ENCODE measurements at regions not wholly inside any gene's neighbourhood (a gene's known extent, or its start where the extent isn't known, plus 50 kb on each side); places are given as distances from the start of the nearest gene placed in this dataset.
A peak's percentile ranks its signal among the peaks of the same experiment; 100 is the strongest.

DNA sequence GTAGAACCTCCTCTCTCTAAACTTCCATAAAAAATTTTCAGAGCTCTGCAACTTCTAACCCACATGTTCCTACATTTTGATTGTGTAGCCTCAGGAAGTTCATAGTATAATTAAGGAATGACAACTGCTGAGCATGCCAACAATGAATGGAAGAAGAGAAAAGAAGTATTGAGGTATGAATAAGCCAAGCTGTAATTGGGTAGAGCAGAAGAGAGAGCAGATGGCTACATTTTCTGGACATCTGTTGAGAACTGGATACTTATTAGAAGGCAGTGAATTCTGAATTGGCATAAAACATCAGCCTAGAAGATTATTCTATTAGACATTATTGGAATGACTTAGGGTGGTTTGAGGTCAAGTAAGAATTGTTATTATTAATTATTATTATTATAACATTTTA is 728.3 kb upstream of the PHF14 start:
- peaks cover 2% of the 10 kb centered on the region for H3K27me3 Mint-ChIP-seq (ENCODE audit: insufficient read depth, low read depth)
- Histone ChIP-seq H3F3A (ENCODE audit: low read depth) (no peaks in the 10 kb centered on the region), H3K9me3 (ENCODE audit: low read depth) (no peaks in the 10 kb centered on the region), H3K27me3 (no peaks in the 10 kb centered on the region), H3K27ac (no peak overlapping the region), H3K79me2 (ENCODE audit: low read depth) (no peaks in the 10 kb centered on the region), H3K4me3 (no peak overlapping the region), H3K4me2 (no peak overlapping the region), H3K9ac (no peak overlapping the region), H4K20me1 (ENCODE audit: low read depth) (no peaks in the 10 kb centered on the region), H3K36me3 (no peaks in the 10 kb centered on the region), H2AFZ (replicated peaks) (no peak overlapping the region), H3K4me1 (no peaks in the 10 kb centered on the region)
- no peaks in the 10 kb centered on the region for H3K4me1 Mint-ChIP-seq
- H3K9me3 Mint-ChIP-seq, result peaks cover 20% of the 10 kb centered on the region
- H3K4me3 Mint-ChIP-seq, result no peak overlapping the region
- no peak overlapping the region for H3K27ac Mint-ChIP-seq
- DNase-seq (ENCODE audit: low spot score), result no peak
- H3K36me3 Mint-ChIP-seq, result no peaks in the 10 kb centered on the region
- TF ChIP-seq EZH2 (IDR thresholded peaks at IDR 0.05), result no peak
- TF ChIP-seq, protein P1, sequence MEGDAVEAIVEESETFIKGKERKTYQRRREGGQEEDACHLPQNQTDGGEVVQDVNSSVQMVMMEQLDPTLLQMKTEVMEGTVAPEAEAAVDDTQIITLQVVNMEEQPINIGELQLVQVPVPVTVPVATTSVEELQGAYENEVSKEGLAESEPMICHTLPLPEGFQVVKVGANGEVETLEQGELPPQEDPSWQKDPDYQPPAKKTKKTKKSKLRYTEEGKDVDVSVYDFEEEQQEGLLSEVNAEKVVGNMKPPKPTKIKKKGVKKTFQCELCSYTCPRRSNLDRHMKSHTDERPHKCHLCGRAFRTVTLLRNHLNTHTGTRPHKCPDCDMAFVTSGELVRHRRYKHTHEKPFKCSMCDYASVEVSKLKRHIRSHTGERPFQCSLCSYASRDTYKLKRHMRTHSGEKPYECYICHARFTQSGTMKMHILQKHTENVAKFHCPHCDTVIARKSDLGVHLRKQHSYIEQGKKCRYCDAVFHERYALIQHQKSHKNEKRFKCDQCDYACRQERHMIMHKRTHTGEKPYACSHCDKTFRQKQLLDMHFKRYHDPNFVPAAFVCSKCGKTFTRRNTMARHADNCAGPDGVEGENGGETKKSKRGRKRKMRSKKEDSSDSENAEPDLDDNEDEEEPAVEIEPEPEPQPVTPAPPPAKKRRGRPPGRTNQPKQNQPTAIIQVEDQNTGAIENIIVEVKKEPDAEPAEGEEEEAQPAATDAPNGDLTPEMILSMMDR (IDR thresholded peaks at IDR 0.05), result no peak
- no peak for TF ChIP-seq EZH2phosphoT487 (IDR thresholded peaks at IDR 0.05)

DNA sequence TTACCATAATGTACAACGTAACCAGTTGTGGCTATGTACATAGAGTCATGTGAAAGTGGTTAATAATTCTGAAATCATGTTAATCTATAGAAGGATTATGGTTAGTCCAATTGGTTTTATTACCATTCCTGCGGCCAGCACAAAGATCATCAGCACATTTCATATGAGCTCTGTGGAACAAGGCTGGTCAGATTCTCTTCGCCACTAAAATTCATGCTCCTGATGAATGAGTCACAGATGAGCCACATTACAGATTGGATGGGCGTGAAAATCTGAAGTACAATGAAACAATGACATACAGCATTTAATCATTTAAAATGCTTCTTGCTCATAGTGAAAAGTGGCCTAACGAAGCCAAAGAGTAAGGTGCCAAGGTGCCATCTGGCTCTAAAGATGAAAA is 716.2 kb upstream of the PHF14 start:
- Histone ChIP-seq H3K27ac (no peak overlapping the region), H3K9me3 (ENCODE audit: low read depth) (no peaks in the 10 kb centered on the region), H3K4me3 (no peak overlapping the region), H2AFZ (replicated peaks) (no peak overlapping the region), H3K4me1 (no peaks in the 10 kb centered on the region), H4K20me1 (ENCODE audit: low read depth) (no peaks in the 10 kb centered on the region), H3F3A (ENCODE audit: low read depth) (no peaks in the 10 kb centered on the region), H3K4me2 (no peak overlapping the region), H3K9ac (no peak overlapping the region), H3K79me2 (ENCODE audit: low read depth) (no peaks in the 10 kb centered on the region), H3K27me3 (no peaks in the 10 kb centered on the region), H3K36me3 (no peaks in the 10 kb centered on the region)
- Mint-ChIP-seq H3K36me3 (no peaks in the 10 kb centered on the region), H3K4me3 (no peak overlapping the region), H3K4me1 (no peaks in the 10 kb centered on the region), H3K27me3 (ENCODE audit: insufficient read depth, low read depth) (no peaks in the 10 kb centered on the region), H3K27ac (no peak overlapping the region), H3K9me3 (no peaks in the 10 kb centered on the region)
- TF ChIP-seq EZH2 (IDR thresholded peaks at IDR 0.05), result no peak
- no peak for DNase-seq (ENCODE audit: low spot score)

DNA sequence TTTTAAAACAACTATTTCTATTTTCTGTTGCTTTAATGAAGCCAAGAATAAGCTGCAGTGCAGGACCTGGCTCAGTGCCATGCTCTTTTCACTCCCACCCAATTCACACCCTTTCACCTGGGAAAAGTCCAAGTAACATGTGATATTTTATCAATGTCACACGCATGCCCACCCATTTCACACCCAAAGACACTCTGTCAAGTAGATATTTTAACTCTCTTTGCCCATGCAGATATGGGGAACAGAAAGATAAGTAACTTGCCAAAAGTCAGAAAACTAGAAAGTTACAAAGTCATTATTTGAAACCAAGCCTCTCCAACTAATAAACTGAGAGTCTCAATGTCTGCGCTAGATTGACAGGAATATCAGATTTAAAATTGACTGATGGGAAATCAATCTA is 706.7 kb upstream of the PHF14 start:
- Histone ChIP-seq H4K20me1 (ENCODE audit: low read depth) (no peaks in the 10 kb centered on the region), H3K27ac (no peak overlapping the region), H2AFZ (replicated peaks) (no peak overlapping the region), H3K4me1 (no peaks in the 10 kb centered on the region), H3F3A (ENCODE audit: low read depth) (no peaks in the 10 kb centered on the region), H3K79me2 (ENCODE audit: low read depth) (no peaks in the 10 kb centered on the region), H3K36me3 (no peaks in the 10 kb centered on the region), H3K9me3 (ENCODE audit: low read depth) (no peaks in the 10 kb centered on the region), H3K4me2 (no peak overlapping the region), H3K27me3 (no peaks in the 10 kb centered on the region), H3K9ac (no peak overlapping the region), H3K4me3 (no peak overlapping the region)
- no peaks in the 10 kb centered on the region for H3K4me1 Mint-ChIP-seq
- no peaks in the 10 kb centered on the region for H3K27me3 Mint-ChIP-seq (ENCODE audit: insufficient read depth, low read depth)
- no peak overlapping the region for H3K4me3 Mint-ChIP-seq
- H3K27ac Mint-ChIP-seq, result no peak overlapping the region
- TF ChIP-seq EZH2 (IDR thresholded peaks at IDR 0.05) (no peak), EZH2phosphoT487 (IDR thresholded peaks at IDR 0.05) (no peak)
- TF ChIP-seq, protein P1 (IDR thresholded peaks at IDR 0.05), result no peak
- no peaks in the 10 kb centered on the region for H3K36me3 Mint-ChIP-seq
- no peaks in the 10 kb centered on the region for H3K9me3 Mint-ChIP-seq
- DNase-seq (ENCODE audit: low spot score), result no peak

DNA sequence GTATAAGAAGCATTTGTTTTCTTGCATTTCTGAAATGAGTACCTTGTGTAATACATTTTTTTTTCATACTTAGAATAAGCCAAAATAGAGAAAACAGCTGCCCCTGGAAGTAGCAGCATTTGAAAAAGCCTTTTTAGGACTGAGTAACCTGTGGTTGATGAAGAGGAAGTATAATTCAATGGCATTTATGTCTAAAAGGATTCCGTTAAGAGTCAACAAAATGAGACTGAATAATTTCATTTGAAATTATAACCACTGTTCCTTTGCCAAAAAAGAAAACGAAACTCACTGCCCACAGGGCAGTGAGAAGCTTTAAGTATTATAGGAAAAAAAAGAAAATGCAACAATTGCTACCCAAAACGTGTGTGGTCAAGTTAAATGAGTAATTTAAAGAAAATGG is 705.6 kb upstream of the PHF14 start:
- no peak overlapping the region for H3K9ac ChIP-seq
- no peaks in the 10 kb centered on the region for H3K4me1 ChIP-seq
- no peaks in the 10 kb centered on the region for H3K36me3 ChIP-seq
- TF ChIP-seq, protein P1 (IDR thresholded peaks at IDR 0.05), result no peak
- no peak for TF ChIP-seq EZH2phosphoT487 (IDR thresholded peaks at IDR 0.05)
- TF ChIP-seq EZH2 (IDR thresholded peaks at IDR 0.05), result no peak
- Mint-ChIP-seq H3K9me3 (no peaks in the 10 kb centered on the region), H3K4me1 (no peaks in the 10 kb centered on the region), H3K27ac (no peak overlapping the region), H3K4me3 (no peak overlapping the region), H3K36me3 (no peaks in the 10 kb centered on the region), H3K27me3 (ENCODE audit: insufficient read depth, low read depth) (peaks cover 3% of the 10 kb centered on the region)
- no peak for DNase-seq (ENCODE audit: low spot score)
- H3F3A ChIP-seq (ENCODE audit: low read depth), result no peaks in the 10 kb centered on the region
- no peak overlapping the region for H3K4me2 ChIP-seq
- no peak overlapping the region for H3K27ac ChIP-seq
- no peaks in the 10 kb centered on the region for H3K79me2 ChIP-seq (ENCODE audit: low read depth)
- no peaks in the 10 kb centered on the region for H4K20me1 ChIP-seq (ENCODE audit: low read depth)
- no peaks in the 10 kb centered on the region for H3K9me3 ChIP-seq (ENCODE audit: low read depth)
- H3K4me3 ChIP-seq, result no peak overlapping the region
- peak overlapping the region; percentile 12 for H2AFZ ChIP-seq (replicated peaks)
- no peaks in the 10 kb centered on the region for H3K27me3 ChIP-seq
